WTC11 (cell line): ENCODE measurements at regions not wholly inside any gene's neighbourhood (a gene's known extent, or its start where the extent isn't known, plus 50 kb on each side); places are given as distances from the start of the nearest gene placed in this dataset.

Experiments
- CTCF ChIP-seq: fragments of 200-600 bp; IDR thresholded peaks from 2 replicates; pipeline ENCODE4 v1.8.0; 2022; ENCODE audit warnings: antibody characterized with exemption
- ETV6 ChIP-seq: sonication (generic); formaldehyde crosslinking; IDR thresholded peaks from 2 replicates; pipeline ENCODE4 v1.8.1; 2022; ENCODE audit warnings: mild to moderate bottlenecking, missing genetic modification reagents
- JUN ChIP-seq: sonication (generic); formaldehyde crosslinking; IDR thresholded peaks from 2 replicates; pipeline ENCODE4 v1.8.0; 2023; ENCODE audit warnings: mild to moderate bottlenecking, missing genetic modification reagents
- KAT7 ChIP-seq: sonication (generic); formaldehyde crosslinking; IDR thresholded peaks from 2 replicates; pipeline ENCODE4 v1.8.1; 2023; ENCODE audit warnings: missing genetic modification reagents, mild to moderate bottlenecking, borderline replicate concordance
- NFYB ChIP-seq: sonication (generic); formaldehyde crosslinking; conservative IDR thresholded peaks from 2 replicates; pipeline ENCODE4 v1.8.0; 2022; ENCODE audit warnings: low read depth, missing genetic modification reagents
- NR2C2 ChIP-seq: sonication (generic); formaldehyde crosslinking; IDR thresholded peaks from 2 replicates; pipeline ENCODE4 v1.8.0; 2022; ENCODE audit warnings: mild to moderate bottlenecking, missing genetic modification reagents
- ZBTB21 ChIP-seq: sonication (generic); formaldehyde crosslinking; IDR thresholded peaks from 2 replicates; pipeline ENCODE4 v1.8.1; 2023; ENCODE audit warnings: mild to moderate bottlenecking, missing genetic modification reagents, borderline replicate concordance
- ZNF121 ChIP-seq: sonication (generic); formaldehyde crosslinking; IDR thresholded peaks from 2 replicates; pipeline ENCODE4 v1.8.0; 2023; ENCODE audit warnings: missing genetic modification reagents
- ZNF671 ChIP-seq: fragments of 250-450 bp; sonication (Bioruptor Pico); IDR thresholded peaks from 2 replicates; pipeline ENCODE4 v1.8.0; 2021; ENCODE audit warnings: mild to moderate bottlenecking
- TF ChIP-seq, protein P1 (sequence below): fragments of 250-450 bp; sonication (Bioruptor Pico); conservative IDR thresholded peaks from 2 replicates; pipeline ENCODE4 v1.9.0; 2021; ENCODE audit warnings: mild to moderate bottlenecking
- TF ChIP-seq, protein P2 (sequence below): sonication (generic); formaldehyde crosslinking; IDR thresholded peaks from 2 replicates; pipeline ENCODE4 v1.8.1; 2022; ENCODE audit warnings: low read depth, missing genetic modification reagents, borderline replicate concordance

GRCh38 chr2:103823847-103824246 lies 1030.1 kb upstream of the POU3F3 start:
- no peak for TF ChIP-seq KAT7 (CRISPR knock-in tag)
- no peak for TF ChIP-seq ZNF121
- no peak for TF ChIP-seq JUN (CRISPR knock-in tag)
- TF ChIP-seq NR2C2 (CRISPR knock-in tag) = no peak
- TF ChIP-seq ETV6 (CRISPR knock-in tag) = no peak
- TF ChIP-seq, protein P1, sequence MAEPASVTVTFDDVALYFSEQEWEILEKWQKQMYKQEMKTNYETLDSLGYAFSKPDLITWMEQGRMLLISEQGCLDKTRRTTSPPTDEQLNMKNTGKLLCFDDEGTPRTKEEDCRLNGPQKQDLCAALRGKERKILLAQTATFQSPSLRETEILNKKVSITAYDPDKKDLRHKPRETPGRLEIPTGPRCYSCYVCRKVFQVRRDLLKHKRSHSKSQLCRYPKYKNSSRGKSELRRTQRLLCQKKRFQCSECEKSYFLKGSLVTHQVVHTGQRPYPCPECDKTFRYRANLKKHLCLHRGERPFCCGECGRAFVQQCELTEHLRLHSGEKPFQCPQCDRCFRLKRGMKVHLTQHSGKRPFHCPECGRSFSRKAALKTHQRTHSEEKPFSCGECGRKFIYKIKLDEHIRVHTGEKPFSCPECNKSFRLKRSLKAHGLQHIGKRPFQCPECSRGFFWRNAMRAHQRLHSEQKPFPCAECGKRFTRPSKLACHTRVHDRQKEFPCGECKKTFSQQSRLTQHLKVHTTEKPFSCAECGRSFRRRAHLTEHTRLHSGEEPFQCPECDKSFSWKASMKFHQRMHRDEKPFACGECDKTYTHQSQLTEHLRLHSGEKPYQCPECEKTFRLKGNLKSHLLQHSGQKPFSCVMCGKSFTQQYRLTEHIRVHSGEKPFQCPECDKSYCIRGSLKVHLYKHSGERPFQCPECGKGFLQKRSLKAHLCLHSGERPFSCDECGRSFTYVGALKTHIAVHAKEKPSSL = no peak
- no peak for TF ChIP-seq ZBTB21 (CRISPR knock-in tag)
- no peak for TF ChIP-seq CTCF
- TF ChIP-seq, protein P2, sequence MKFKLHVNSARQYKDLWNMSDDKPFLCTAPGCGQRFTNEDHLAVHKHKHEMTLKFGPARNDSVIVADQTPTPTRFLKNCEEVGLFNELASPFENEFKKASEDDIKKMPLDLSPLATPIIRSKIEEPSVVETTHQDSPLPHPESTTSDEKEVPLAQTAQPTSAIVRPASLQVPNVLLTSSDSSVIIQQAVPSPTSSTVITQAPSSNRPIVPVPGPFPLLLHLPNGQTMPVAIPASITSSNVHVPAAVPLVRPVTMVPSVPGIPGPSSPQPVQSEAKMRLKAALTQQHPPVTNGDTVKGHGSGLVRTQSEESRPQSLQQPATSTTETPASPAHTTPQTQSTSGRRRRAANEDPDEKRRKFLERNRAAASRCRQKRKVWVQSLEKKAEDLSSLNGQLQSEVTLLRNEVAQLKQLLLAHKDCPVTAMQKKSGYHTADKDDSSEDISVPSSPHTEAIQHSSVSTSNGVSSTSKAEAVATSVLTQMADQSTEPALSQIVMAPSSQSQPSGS (CRISPR knock-in tag) = no peak
- no peak for TF ChIP-seq ZNF671 (CRISPR knock-in tag)
- no peak for TF ChIP-seq NFYB (CRISPR knock-in tag)
